GM12878 (cell line): ENCODE measurements at regions not wholly inside any gene's neighbourhood (a gene's known extent, or its start where the extent isn't known, plus 50 kb on each side); places are given as distances from the start of the nearest gene placed in this dataset.

Experiments
- ATAC-seq: fragments of 200-7000 bp; cut with Tn5 transposase; 3 replicates; pipeline ENCODE4 v1.9.1; 2020; ENCODE audit warnings: mild to moderate bottlenecking, moderate library complexity
- BruUV-seq: library from RNA; stranded (reverse); fragments of 400-500 nt; replicated peaks from 2 replicates; lab custom pipeline; 2021; lab: Mats Ljungman, UMichigan
- CTCF ChIA-PET: fragments of 300-600 bp; sonication (Branson Sonifier 250); formaldehyde crosslinking; extraction: SDS; loops from one replicate; lab custom pipeline; 2021; ENCODE audit warnings: inconsistent platforms; lab: Yijun Ruan, JAX
- POLR2A ChIA-PET: fragments of 350-600 bp; formaldehyde crosslinking; extraction: SDS; loops from one replicate; lab custom pipeline; 2021; ENCODE audit warnings: inconsistent platforms; lab: Charles Lee
- RAD21 ChIA-PET: fragments of 300-600 bp; sonication (Branson Sonifier 250); formaldehyde crosslinking; loops from one replicate; lab custom pipeline; 2023; ENCODE audit warnings: antibody characterized with exemption; ENCODE audit not compliant: unreplicated experiment; lab: Charles Lee
- SMC1A ChIA-PET: fragments of 300-600 bp; sonication (Branson Sonifier 250); formaldehyde crosslinking; loops from one replicate; lab custom pipeline; 2023; ENCODE audit not compliant: unreplicated experiment, uncharacterized antibody; lab: Charles Lee
- DNase-seq: peaks from one replicate; pipeline ENCODE4 v3.0.0-alpha.2; 2011; ENCODE audit warnings: low read depth, low spot score
- FAIRE-seq: peaks from 3 replicates; lab custom pipeline; 2011; peaks lifted over from hg19 to GRCh38; lab: Jason Lieb, UNC
- H2AFZ ChIP-seq: 2 replicates; pipeline ENCODE4 v1.6.0; 2011; ENCODE audit warnings: low read depth, low read length, control low read depth; ENCODE audit not compliant: control insufficient read depth
- H3K27ac ChIP-seq: 2 replicates; pipeline ENCODE4 v1.5.1; 2011; ENCODE audit warnings: control low read depth; ENCODE audit not compliant: control insufficient read depth, insufficient read depth
- H3K27me3 ChIP-seq, 2 experiments: replicated peaks in 1 of 2; 2 replicates each; pipeline versions ENCODE4 v1.6.0 to v1.6.1; 2011; ENCODE audit warnings: low read length in 1 of 2; ENCODE audit not compliant: control insufficient read depth in 2 of 2, insufficient read depth in 2 of 2
- H3K36me3 ChIP-seq, 2 experiments: 2 replicates each; pipeline ENCODE4 v1.5.1; 2011; ENCODE audit warnings: low read length in 1 of 2; ENCODE audit not compliant: control insufficient read depth in 2 of 2, insufficient read depth in 2 of 2
- H3K4me1 ChIP-seq: 2 replicates; pipeline ENCODE4 v1.6.1; 2011; ENCODE audit warnings: mild to moderate bottlenecking, low read length, moderate library complexity, mixed read lengths; ENCODE audit not compliant: control insufficient read depth, insufficient read depth
- H3K4me2 ChIP-seq: 2 replicates; pipeline ENCODE4 v1.6.0; 2011; ENCODE audit warnings: control low read depth; ENCODE audit not compliant: control insufficient read depth, insufficient read depth
- H3K4me3 ChIP-seq: fragments of 200-600 bp; sonication (generic); 2 replicates; pipeline ENCODE4 v1.5.1; 2016
- H3K79me2 ChIP-seq: 2 replicates; pipeline ENCODE4 v1.6.0; 2011; ENCODE audit warnings: low read length; ENCODE audit not compliant: control insufficient read depth, insufficient read depth
- H3K9ac ChIP-seq: 2 replicates; pipeline ENCODE4 v1.8.0; 2011; ENCODE audit warnings: low read length, control low read depth, mixed read lengths; ENCODE audit not compliant: control insufficient read depth, insufficient read depth
- H3K9me3 ChIP-seq: replicated peaks from 3 replicates; pipeline ENCODE4 v1.5.1; 2011; ENCODE audit warnings: mild to moderate bottlenecking, low read length; ENCODE audit not compliant: control insufficient read depth, insufficient read depth
- H4K20me1 ChIP-seq: 2 replicates; pipeline ENCODE4 v1.6.0; 2011; ENCODE audit not compliant: control insufficient read depth, insufficient read depth
- ATF7 ChIP-seq: fragments of 450-650 bp; IDR thresholded peaks from 2 replicates; pipeline ENCODE4 v1.6.1; 2016; ENCODE audit warnings: low read depth, mild to moderate bottlenecking
- BACH1 ChIP-seq: fragments of 450-650 bp; IDR thresholded peaks from 2 replicates; pipeline ENCODE4 v1.6.1; 2017; ENCODE audit warnings: mild to moderate bottlenecking, borderline replicate concordance
- CREM ChIP-seq: IDR thresholded peaks from 2 replicates; pipeline ENCODE4 v1.6.1; 2014; ENCODE audit warnings: antibody characterized with exemption, low read depth
- FOS ChIP-seq: IDR thresholded peaks from 3 replicates; pipeline ENCODE4 v1.6.1; 2011; ENCODE audit warnings: borderline replicate concordance; ENCODE audit not compliant: insufficient read length; ENCODE audit errors: extremely low read depth
- GATAD2B ChIP-seq: fragments of 450-650 bp; conservative IDR thresholded peaks from 2 replicates; pipeline ENCODE4 v1.6.1; 2017; ENCODE audit warnings: low read depth, mild to moderate bottlenecking, moderate library complexity
- HDAC2 ChIP-seq: fragments of 200-600 bp; sonication (generic); IDR thresholded peaks from 2 replicates; pipeline ENCODE4 v1.6.1; 2017
- HDAC6 ChIP-seq: fragments of 200-600 bp; sonication (generic); IDR thresholded peaks from one replicate; pipeline ENCODE4 v1.8.0; 2017; ENCODE audit warnings: antibody characterized with exemption; ENCODE audit not compliant: unreplicated experiment
- IKZF2 ChIP-seq, 2 experiments: fragments of 450-650 bp; IDR thresholded peaks; 2 replicates each; pipeline ENCODE4 v1.6.1; 2017; ENCODE audit warnings: mild to moderate bottlenecking in 2 of 2, moderate library complexity in 2 of 2
- IRF4 ChIP-seq: IDR thresholded peaks from 2 replicates; pipeline ENCODE4 v1.6.1; 2011; ENCODE audit warnings: low read depth, low read length
- KLF5 ChIP-seq: fragments of 450-650 bp; IDR thresholded peaks from 2 replicates; pipeline ENCODE4 v1.6.1; 2014; ENCODE audit warnings: mild to moderate bottlenecking; ENCODE audit not compliant: partially characterized antibody
- MXI1 ChIP-seq: fragments of 150-350 bp; IDR thresholded peaks from 2 replicates; pipeline ENCODE4 v1.6.1; 2011; ENCODE audit warnings: low read depth, mild to moderate bottlenecking, inconsistent platforms, low read length, improper control_type of control experiment
- NFIC ChIP-seq: IDR thresholded peaks from 2 replicates; pipeline ENCODE4 v1.6.1; 2012; ENCODE audit warnings: low read depth, mild to moderate bottlenecking, inconsistent platforms, low read length, moderate library complexity
- NFYA ChIP-seq: IDR thresholded peaks from 2 replicates; pipeline ENCODE4 v1.6.1; 2011; ENCODE audit warnings: low read depth, mild to moderate bottlenecking, low read length, improper control_type of control experiment, borderline replicate concordance
- NRF1 ChIP-seq: conservative IDR thresholded peaks from 2 replicates; pipeline ENCODE4 v1.6.1; 2011; ENCODE audit warnings: mild to moderate bottlenecking, low read depth, low read length, improper control_type of control experiment
- POU2F2 ChIP-seq: IDR thresholded peaks from 3 replicates; pipeline ENCODE4 v1.6.1; 2011; ENCODE audit warnings: low read depth, mild to moderate bottlenecking, low read length, borderline replicate concordance
- RCOR1 ChIP-seq: conservative IDR thresholded peaks from 2 replicates; pipeline ENCODE4 v1.6.1; 2012; ENCODE audit warnings: low read depth, low read length, improper control_type of control experiment
- SIN3A ChIP-seq: IDR thresholded peaks from 2 replicates; pipeline ENCODE4 v1.6.1; 2012; ENCODE audit warnings: low read depth, low read length, improper control_type of control experiment
- SREBF1 ChIP-seq: IDR thresholded peaks from 2 replicates; pipeline ENCODE4 v1.6.1; 2012; ENCODE audit warnings: mild to moderate bottlenecking, low read length
- TCF12 ChIP-seq: IDR thresholded peaks from 2 replicates; pipeline ENCODE4 v1.6.1; 2011; ENCODE audit warnings: low read depth, mild to moderate bottlenecking, low read length
- TCF7 ChIP-seq: IDR thresholded peaks from 2 replicates; pipeline ENCODE4 v1.6.1; 2014; ENCODE audit warnings: antibody characterized with exemption, borderline replicate concordance
- ZBED1 ChIP-seq: IDR thresholded peaks from 2 replicates; pipeline ENCODE4 v1.6.1; 2016; ENCODE audit warnings: borderline replicate concordance
- WGBS: methylation state at CpG from one replicate; pipeline ENCODE4 v1.1.6; 2016; ENCODE audit warnings: low lambda C conversion rate; ENCODE audit not compliant: insufficient replicate concordance, insufficient coverage; ENCODE audit errors: missing lambda C conversion rate; 5-methylcytosine and 5-hydroxymethylcytosine counted together
- in situ Hi-C: fragments of 300-500 bp; cut with MboI; formaldehyde crosslinking; loops from 9 replicates; pipeline ENCODE4 v1.14.3; 2018; ENCODE audit warnings: mixed read lengths
- intact Hi-C: fragments of 100-400 bp; cut with micrococcal nuclease; formaldehyde crosslinking; loops from one replicate; pipeline ENCODE4 v1.14.2; 2022; ENCODE audit not compliant: unreplicated experiment
- TF ChIP-seq, protein P1 (sequence below), 3 experiments: IDR thresholded peaks in 2 of 3; conservative IDR thresholded peaks in 1 of 3; 2 replicates each; pipeline ENCODE4 v1.5.1; 2011; ENCODE audit warnings: low read depth in 3 of 3, low read length in 3 of 3, mild to moderate bottlenecking in 3 of 3, control low read depth in 2 of 3, moderate library complexity in 2 of 3, inconsistent platforms in 1 of 3, mixed read lengths in 1 of 3; ENCODE audit not compliant: control insufficient read depth in 2 of 3, insufficient read depth in 1 of 3; ENCODE audit errors: extremely low read depth in 1 of 3

DNA sequence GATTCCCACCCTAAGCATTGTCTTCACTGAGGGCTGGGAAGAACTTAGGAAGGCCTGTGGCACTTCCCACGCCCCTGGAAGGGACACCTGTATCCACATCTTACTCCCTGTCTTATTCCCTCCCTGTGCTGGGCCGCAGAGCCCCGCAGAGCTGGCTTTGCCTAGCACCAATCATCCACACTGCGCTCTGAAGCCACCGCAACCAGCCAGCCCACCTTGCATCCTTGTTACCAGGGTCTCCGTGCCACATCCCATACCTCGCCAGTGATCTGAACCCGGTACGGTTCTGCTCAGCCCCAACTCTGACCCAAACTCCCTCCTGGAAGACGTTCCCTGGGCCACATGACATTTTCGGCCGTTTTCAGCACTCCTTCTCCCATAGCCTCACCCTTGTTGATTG, 101.4 kb upstream of the PITRM1 start:
- Histone ChIP-seq H3K4me3 (no peak overlapping the region), H3K36me3 (no peaks in the 10 kb centered on the region), H3K27me3 (no peaks in the 10 kb centered on the region), H3K79me2 (no peaks in the 10 kb centered on the region), H2AFZ (no peak overlapping the region), H4K20me1 (no peaks in the 10 kb centered on the region), H3K27ac (no peak overlapping the region), H3K9me3 (no peaks in the 10 kb centered on the region), H3K9ac (no peak overlapping the region), H3K4me2 (no peak overlapping the region), H3K4me1 (no peaks in the 10 kb centered on the region)
- ATAC-seq (no peak), DNase-seq (no peak), FAIRE-seq (no peak)
- 43% methylated on average over 12 of the region's 12 CpGs for WGBS
- TF ChIP-seq HDAC2 (no peak), SIN3A (no peak), BACH1 (no peak), TCF12 (no peak), NFIC (no peak), NFYA (no peak), MXI1 (no peak), NRF1 (no peak)
- BruUV-seq: no TSS peak
- intact Hi-C loops: no loop called here
- in situ Hi-C loops: no loop called here
- ChIA-PET SMC1A (no interaction called here), RAD21 (no interaction called here), CTCF (no interaction called here), POLR2A (no interaction called here)

DNA sequence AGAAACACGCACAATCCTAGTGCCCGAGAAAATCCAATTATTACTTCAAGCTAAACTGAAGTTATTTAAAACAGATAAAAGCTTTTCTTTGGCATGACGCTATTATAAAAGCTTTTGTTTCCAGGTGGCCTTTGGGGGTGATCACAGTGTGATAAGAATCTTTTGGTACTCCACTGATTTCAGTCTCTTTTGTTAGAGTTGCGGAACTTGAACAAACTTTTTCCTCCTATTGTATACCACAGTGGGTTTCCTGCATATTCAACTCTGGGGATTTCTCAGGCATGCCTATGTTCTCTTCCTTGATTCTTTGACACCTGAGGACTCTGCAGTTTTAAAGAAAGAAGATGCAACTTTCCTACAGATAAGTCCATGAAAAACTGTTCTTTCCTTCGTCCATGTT, 99.7 kb upstream of the PITRM1 start:
- H3K4me3 ChIP-seq: no peak overlapping the region
- ATAC-seq: no peak
- no peak for DNase-seq
- H3K4me2 ChIP-seq: no peak overlapping the region
- H3K27me3 ChIP-seq: no peaks in the 10 kb centered on the region
- no TSS peak for BruUV-seq
- WGBS: 55% methylated on average over 5 of the region's 5 CpGs
- no peaks in the 10 kb centered on the region for H3K36me3 ChIP-seq
- no peaks in the 10 kb centered on the region for H4K20me1 ChIP-seq
- H3K79me2 ChIP-seq: no peaks in the 10 kb centered on the region
- intact Hi-C loops: no loop called here
- H3K4me1 ChIP-seq: no peaks in the 10 kb centered on the region
- TF ChIP-seq ATF7 (no peak), RCOR1 (no peak), TCF7 (no peak), ZBED1 (no peak), POU2F2 (no peak), SREBF1 (no peak), IKZF2 (IDR thresholded peaks at IDR 0.05) (no peak), FOS (no peak), KLF5 (no peak), HDAC6 (no peak), GATAD2B (no peak), CREM (no peak), IRF4 (no peak)
- TF ChIP-seq, protein P1, sequence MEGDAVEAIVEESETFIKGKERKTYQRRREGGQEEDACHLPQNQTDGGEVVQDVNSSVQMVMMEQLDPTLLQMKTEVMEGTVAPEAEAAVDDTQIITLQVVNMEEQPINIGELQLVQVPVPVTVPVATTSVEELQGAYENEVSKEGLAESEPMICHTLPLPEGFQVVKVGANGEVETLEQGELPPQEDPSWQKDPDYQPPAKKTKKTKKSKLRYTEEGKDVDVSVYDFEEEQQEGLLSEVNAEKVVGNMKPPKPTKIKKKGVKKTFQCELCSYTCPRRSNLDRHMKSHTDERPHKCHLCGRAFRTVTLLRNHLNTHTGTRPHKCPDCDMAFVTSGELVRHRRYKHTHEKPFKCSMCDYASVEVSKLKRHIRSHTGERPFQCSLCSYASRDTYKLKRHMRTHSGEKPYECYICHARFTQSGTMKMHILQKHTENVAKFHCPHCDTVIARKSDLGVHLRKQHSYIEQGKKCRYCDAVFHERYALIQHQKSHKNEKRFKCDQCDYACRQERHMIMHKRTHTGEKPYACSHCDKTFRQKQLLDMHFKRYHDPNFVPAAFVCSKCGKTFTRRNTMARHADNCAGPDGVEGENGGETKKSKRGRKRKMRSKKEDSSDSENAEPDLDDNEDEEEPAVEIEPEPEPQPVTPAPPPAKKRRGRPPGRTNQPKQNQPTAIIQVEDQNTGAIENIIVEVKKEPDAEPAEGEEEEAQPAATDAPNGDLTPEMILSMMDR (IDR thresholded peaks at IDR 0.05 in 2 of 3, conservative IDR thresholded peaks at IDR 0.05 in 1 of 3; ENCODE audit: control insufficient read depth in 2 of 3, extremely low read depth in 1 of 3, insufficient read depth in 1 of 3, low read depth in 3 of 3, low read length in 3 of 3): no peak
- TF ChIP-seq, all 136 proteins: peak for 0
- Histone ChIP-seq H2AFZ (no peak overlapping the region), H3K9ac (no peak overlapping the region), H3K27ac (no peak overlapping the region), H3K9me3 (no peaks in the 10 kb centered on the region)
- in situ Hi-C loops: no loop called here
- ChIA-PET SMC1A (no interaction called here), POLR2A (no interaction called here), CTCF (no interaction called here), RAD21 (no interaction called here)
- FAIRE-seq: no peak
